ENCODE measurements at regions not wholly inside any gene's neighbourhood (a gene's known extent, or its start where the extent isn't known, plus 50 kb on each side); places are given as distances from the start of the nearest gene placed in this dataset.

GRCh38 chr6:139625998-139626975 is 251.8 kb upstream of the CITED2 start:
- DNase-seq, result no peak

- DNase-seq, result no peak
Observed at GRCh38 chr6:139625081-139625939, 250.9 kb upstream of the CITED2 start.

GRCh38 chr6:139623372-139623771 is 248.9 kb upstream of the CITED2 start:
- no peak for DNase-seq

GRCh38 chr6:139613496-139613895 is 239.0 kb upstream of the CITED2 start:
- no peak for DNase-seq

GRCh38 chr6:139612135-139612465 is 237.7 kb upstream of the CITED2 start:
- DNase-seq, result no peak

- DNase-seq, result no peak
Observed at GRCh38 chr6:139611327-139612134, 237.1 kb upstream of the CITED2 start.

- no peak for DNase-seq
Observed at GRCh38 chr6:139608466-139609261, 234.2 kb upstream of the CITED2 start.

- no peak for DNase-seq
Observed at GRCh38 chr6:139605350-139605749, 230.9 kb upstream of the CITED2 start.

GRCh38 chr6:139603581-139603980 is 229.1 kb upstream of the CITED2 start:
- DNase-seq, result no peak

GRCh38 chr6:139602577-139602976 is 228.1 kb upstream of the CITED2 start:
- DNase-seq, result peak; percentile 81

- DNase-seq, result no peak
Observed at GRCh38 chr6:139600919-139601475, 226.5 kb upstream of the CITED2 start.

GRCh38 chr6:139600343-139600742 is 225.9 kb upstream of the CITED2 start:
- DNase-seq, result no peak

GRCh38 chr6:139597771-139598755 is 223.6 kb upstream of the CITED2 start:
- no peak for DNase-seq

- DNase-seq, result no peak
Observed at GRCh38 chr6:139597087-139597763, 222.8 kb upstream of the CITED2 start.

GRCh38 chr6:139595183-139595582 is 220.7 kb upstream of the CITED2 start:
- DNase-seq, result no peak

GRCh38 chr6:139594333-139594965 is 220.0 kb upstream of the CITED2 start:
- no peak for DNase-seq

GRCh38 chr6:139593081-139593480 is 218.6 kb upstream of the CITED2 start:
- DNase-seq, result no peak

- DNase-seq, result no peak
Observed at GRCh38 chr6:139592011-139592410, 217.6 kb upstream of the CITED2 start.
